BJ (cell line): ENCODE measurements at regions not wholly inside any gene's neighbourhood (a gene's known extent, or its start where the extent isn't known, plus 50 kb on each side); places are given as distances from the start of the nearest gene placed in this dataset.
"Not testable (repeated sequence)": the region's sequence is repeated elsewhere in the genome, so short reads cannot be mapped to it uniquely, and the experiment has no call there.

Experiments
- CTCF ChIA-PET: fragments of 350-600 bp; formaldehyde crosslinking; extraction: SDS; loops from one replicate; lab custom pipeline; 2021; ENCODE audit warnings: antibody characterized with exemption, inconsistent platforms; lab: Yijun Ruan, JAX
- POLR2A ChIA-PET: fragments of 300-600 bp; sonication (Branson Sonifier 250); formaldehyde crosslinking; extraction: SDS; loops from one replicate; lab custom pipeline; 2021; ENCODE audit warnings: antibody characterized with exemption; lab: Charles Lee
- DNase-seq: peaks from one replicate; pipeline ENCODE4 v3.0.0-alpha.2; 2011; ENCODE audit warnings: low read depth
- H3K27me3 ChIP-seq: 2 replicates; pipeline ENCODE4 v1.6.0; 2011; ENCODE audit warnings: low read length; ENCODE audit not compliant: control insufficient read depth, insufficient read depth
- H3K36me3 ChIP-seq: 2 replicates; pipeline ENCODE4 v1.5.1; 2011; ENCODE audit warnings: low read length; ENCODE audit not compliant: control insufficient read depth, insufficient read depth
- H3K4me3 ChIP-seq: 2 replicates; pipeline ENCODE4 v1.5.1; 2011; ENCODE audit warnings: low read depth, mild to moderate bottlenecking, control low read depth, low read length
- TF ChIP-seq, protein P1 (sequence below): IDR thresholded peaks from 2 replicates; pipeline ENCODE4 v1.5.1; 2011; ENCODE audit warnings: low read depth, mild to moderate bottlenecking, control low read depth, inconsistent platforms, low read length, moderate library complexity; ENCODE audit not compliant: insufficient read depth

DNA sequence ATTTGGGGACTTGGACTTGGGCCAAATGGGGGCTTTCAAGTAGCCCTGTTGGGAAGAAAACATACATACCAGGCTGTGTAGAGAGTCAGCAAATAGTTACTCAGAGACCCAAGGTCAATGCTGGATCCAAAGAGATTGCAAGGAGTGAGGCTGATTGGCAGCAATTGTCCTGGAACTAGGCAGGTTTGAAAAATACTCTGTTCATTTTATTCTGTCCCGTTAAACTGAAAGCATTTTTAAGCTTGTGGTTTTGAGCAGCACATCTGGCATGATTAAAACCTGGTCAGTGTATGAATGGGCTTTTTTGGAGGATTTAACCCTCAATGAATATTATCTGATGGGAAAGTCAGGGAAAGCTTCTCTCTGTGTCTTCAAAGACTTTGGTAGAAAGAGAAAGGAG lies 294.3 kb upstream of the BOD1L1 start:
- TF ChIP-seq, protein P1, sequence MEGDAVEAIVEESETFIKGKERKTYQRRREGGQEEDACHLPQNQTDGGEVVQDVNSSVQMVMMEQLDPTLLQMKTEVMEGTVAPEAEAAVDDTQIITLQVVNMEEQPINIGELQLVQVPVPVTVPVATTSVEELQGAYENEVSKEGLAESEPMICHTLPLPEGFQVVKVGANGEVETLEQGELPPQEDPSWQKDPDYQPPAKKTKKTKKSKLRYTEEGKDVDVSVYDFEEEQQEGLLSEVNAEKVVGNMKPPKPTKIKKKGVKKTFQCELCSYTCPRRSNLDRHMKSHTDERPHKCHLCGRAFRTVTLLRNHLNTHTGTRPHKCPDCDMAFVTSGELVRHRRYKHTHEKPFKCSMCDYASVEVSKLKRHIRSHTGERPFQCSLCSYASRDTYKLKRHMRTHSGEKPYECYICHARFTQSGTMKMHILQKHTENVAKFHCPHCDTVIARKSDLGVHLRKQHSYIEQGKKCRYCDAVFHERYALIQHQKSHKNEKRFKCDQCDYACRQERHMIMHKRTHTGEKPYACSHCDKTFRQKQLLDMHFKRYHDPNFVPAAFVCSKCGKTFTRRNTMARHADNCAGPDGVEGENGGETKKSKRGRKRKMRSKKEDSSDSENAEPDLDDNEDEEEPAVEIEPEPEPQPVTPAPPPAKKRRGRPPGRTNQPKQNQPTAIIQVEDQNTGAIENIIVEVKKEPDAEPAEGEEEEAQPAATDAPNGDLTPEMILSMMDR = no peak
- CTCF ChIA-PET = interaction anchor here (1.7 to 2.2 kb wide), 2 partner anchors 9 to 11 kb away, joined by 8 to 9 read pairs; no protein-coding TSS in a partner anchor
- Histone ChIP-seq H3K27me3 (no peaks in the 10 kb centered on the region), H3K36me3 (no peaks in the 10 kb centered on the region), H3K4me3 (no peak overlapping the region)
- POLR2A ChIA-PET = interaction anchor here (0.6 to 1.4 kb wide), 2 partner anchors 12 to 274 kb away, joined by 4 to 6 read pairs; no protein-coding TSS in a partner anchor
- no peak for DNase-seq

DNA sequence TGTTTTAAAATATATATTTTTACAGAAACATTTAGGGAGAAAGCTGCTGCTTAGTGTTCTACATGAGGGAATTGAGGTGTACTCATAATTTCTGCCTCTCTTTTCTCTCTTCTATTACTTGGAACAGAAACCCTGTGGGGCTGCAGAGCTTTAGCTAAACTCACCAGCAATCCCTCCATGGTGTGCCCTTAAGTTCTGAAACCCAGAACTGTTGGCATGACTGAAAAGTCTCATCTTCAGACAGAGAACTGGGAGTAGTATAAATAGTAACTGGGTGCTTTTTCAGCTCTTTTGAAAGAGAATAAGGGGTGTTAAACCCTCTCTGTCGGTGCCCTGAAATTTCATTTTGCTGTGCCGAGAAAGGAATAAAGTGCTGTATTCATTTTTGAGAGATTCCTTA lies 294.9 kb upstream of the BOD1L1 start:
- H3K36me3 ChIP-seq = no peaks in the 10 kb centered on the region
- POLR2A ChIA-PET = interaction anchor here (0.6 to 1.4 kb wide), 2 partner anchors 11 to 275 kb away, joined by 4 to 6 read pairs; no protein-coding TSS in a partner anchor
- no peak overlapping the region for H3K4me3 ChIP-seq
- CTCF ChIA-PET = interaction anchor here (0.7 to 2.2 kb wide), 3 partner anchors 9 to 268 kb away, joined by 3 to 9 read pairs (median 8); no protein-coding TSS in a partner anchor
- H3K27me3 ChIP-seq = no peaks in the 10 kb centered on the region
- DNase-seq = no peak
- TF ChIP-seq, protein P1 = no peak

DNA sequence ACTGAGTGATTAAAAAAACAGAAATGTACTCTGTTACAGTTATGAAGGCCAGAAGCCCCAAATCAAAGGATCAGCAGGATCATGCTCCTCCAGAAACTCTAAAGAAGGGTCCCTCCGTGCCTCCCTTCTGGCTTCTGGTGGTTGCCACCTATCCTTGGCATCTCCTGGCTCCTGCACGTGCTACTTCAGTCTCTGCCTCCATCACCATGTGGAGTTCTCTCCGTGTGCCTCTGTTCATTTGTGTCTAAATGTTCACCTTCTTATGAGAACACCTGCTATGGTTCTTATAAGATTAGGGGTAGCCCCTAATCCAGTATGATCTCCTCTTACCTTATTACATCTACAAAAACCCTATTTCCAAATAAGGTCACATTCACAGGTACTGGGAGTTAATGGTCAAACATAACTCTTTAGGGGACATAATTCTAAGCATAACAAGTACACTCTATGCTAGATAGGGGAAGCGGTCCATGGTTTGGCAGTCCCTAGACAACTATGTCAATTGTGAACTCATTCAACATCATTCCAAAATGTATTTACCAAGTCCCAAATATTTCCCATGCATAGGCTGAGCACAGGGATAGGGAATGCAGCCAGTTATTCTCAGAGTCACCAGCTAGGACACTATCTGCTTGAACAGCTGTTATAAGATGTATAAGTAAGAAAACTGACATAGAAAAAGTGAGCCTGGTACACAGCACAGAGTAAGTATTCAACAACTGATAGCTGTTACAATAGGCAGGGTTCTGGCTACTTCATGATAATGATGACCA lies 295.5 kb upstream of the BOD1L1 start:
- H3K36me3 ChIP-seq = no peaks in the 10 kb centered on the region
- TF ChIP-seq, protein P1 = no peak
- no peaks in the 10 kb centered on the region for H3K27me3 ChIP-seq
- CTCF ChIA-PET = interaction anchor here (0.7 to 2.2 kb wide), 3 partner anchors 8 to 268 kb away, joined by 3 to 9 read pairs (median 8); no protein-coding TSS in a partner anchor
- no peak for DNase-seq
- POLR2A ChIA-PET = no interaction called here
- no peak overlapping the region for H3K4me3 ChIP-seq

DNA sequence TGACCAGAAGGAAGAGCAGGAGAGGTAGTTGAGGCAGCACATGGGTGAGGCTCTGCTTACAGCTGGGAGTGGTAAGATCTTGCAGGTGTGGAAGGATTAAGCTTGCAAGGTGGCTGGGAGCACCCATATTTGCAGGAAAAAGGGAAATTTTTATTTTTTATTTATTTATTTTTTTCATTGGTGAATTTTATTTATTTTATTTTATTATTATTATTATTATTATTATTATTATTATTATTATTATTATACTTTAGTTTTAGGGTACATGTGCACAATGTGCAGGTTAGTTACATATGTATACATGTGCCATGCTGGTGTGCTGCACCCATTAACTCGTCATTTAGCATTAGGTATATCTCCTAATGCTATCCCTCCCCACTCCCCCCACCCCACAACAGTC lies 297.4 kb upstream of the BOD1L1 start:
- DNase-seq, H3K4me3 ChIP-seq, H3K36me3 ChIP-seq, H3K27me3 ChIP-seq, POLR2A ChIA-PET: not testable (repeated sequence)
- CTCF ChIA-PET = interaction anchor here (1.2 kb wide), 1 partner anchor 41 kb away, joined by 3 read pairs; no protein-coding TSS in a partner anchor

- ChIA-PET CTCF (no interaction called here), POLR2A (no interaction called here)
- no peak for DNase-seq
- Histone ChIP-seq H3K27me3 (no peaks in the 10 kb centered on the region), H3K36me3 (no peaks in the 10 kb centered on the region), H3K4me3 (no peak overlapping the region)
- TF ChIP-seq, protein P1 = no peak
These were observed 300.7 kb upstream of the BOD1L1 start for GRCh38 chr4:13928214-13928613.
